Panc1 (cell line): ENCODE measurements at regions not wholly inside any gene's neighbourhood (a gene's known extent, or its start where the extent isn't known, plus 50 kb on each side); places are given as distances from the start of the nearest gene placed in this dataset.

Source experiments
- ATAC-seq: fragments of 200-7000 bp; cut with Tn5 transposase; 2 replicates; pipeline ENCODE4 v1.9.1; 2020; ENCODE audit warnings: mild to moderate bottlenecking, moderate library complexity
- BruUV-seq: library from RNA; stranded (reverse); fragments of 400-500 nt; replicated peaks from 2 replicates; lab custom pipeline; 2021; lab: Mats Ljungman, UMichigan
- CTCF ChIA-PET: fragments of 300-600 bp; sonication (Branson Sonifier 250); formaldehyde crosslinking; loops from one replicate; lab custom pipeline; 2022; ENCODE audit warnings: antibody characterized with exemption; lab: Charles Lee
- POLR2A ChIA-PET: fragments of 300-600 bp; sonication (Branson Sonifier 250); formaldehyde crosslinking; loops from one replicate; lab custom pipeline; 2022; ENCODE audit warnings: antibody characterized with exemption; lab: Charles Lee
- DNase-seq: peaks from one replicate; pipeline ENCODE4 v3.0.0-alpha.2; 2010; ENCODE audit warnings: low read depth, low spot score
- H3K27ac ChIP-seq: 2 replicates; pipeline ENCODE4 v1.5.1; 2011; ENCODE audit warnings: mild to moderate bottlenecking, low read length, inconsistent platforms
- H3K27me3 ChIP-seq: fragments of 200-500 bp; sonication (Bioruptor generic); 2 replicates; pipeline ENCODE4 v1.6.0; 2014; ENCODE audit warnings: low read length, inconsistent platforms; ENCODE audit not compliant: control insufficient read depth, insufficient read depth
- H3K36me3 ChIP-seq: fragments of 200-500 bp; sonication (Bioruptor generic); 2 replicates; pipeline ENCODE4 v1.5.1; 2014; ENCODE audit warnings: inconsistent platforms, mild to moderate bottlenecking, low read length, moderate library complexity; ENCODE audit not compliant: control insufficient read depth, insufficient read depth
- H3K4me1 ChIP-seq: 2 replicates; pipeline ENCODE4 v1.5.1; 2011; ENCODE audit warnings: inconsistent platforms, mild to moderate bottlenecking, low read length, moderate library complexity; ENCODE audit not compliant: control insufficient read depth, insufficient read depth
- H3K4me3 ChIP-seq, 2 experiments: 2 replicates each; pipeline ENCODE4 v1.5.1; 2011 to 2012; ENCODE audit warnings: low read depth in 2 of 2, low read length in 2 of 2, mild to moderate bottlenecking in 2 of 2, inconsistent platforms in 1 of 2, moderate library complexity in 1 of 2
- H3K9me3 ChIP-seq: fragments of 200-500 bp; sonication (Bioruptor generic); 2 replicates; pipeline ENCODE4 v1.5.1; 2014; ENCODE audit warnings: low read depth, mild to moderate bottlenecking, inconsistent platforms, low read length, moderate library complexity; ENCODE audit not compliant: control insufficient read depth, insufficient read depth
- CTCF ChIP-seq: fragments of 450-650 bp; IDR thresholded peaks from 2 replicates; pipeline ENCODE4 v1.5.1; 2017; ENCODE audit warnings: mild to moderate bottlenecking
- POLR2AphosphoS5 ChIP-seq: IDR thresholded peaks from 2 replicates; pipeline ENCODE4 v1.6.1; 2012; ENCODE audit warnings: mild to moderate bottlenecking, low read depth, low read length, moderate library complexity
- REST ChIP-seq, 2 experiments: IDR thresholded peaks; 2 replicates each; pipeline ENCODE4 v1.6.1; 2011 to 2012; ENCODE audit warnings: low read depth in 2 of 2, control low read depth in 1 of 2, low read length in 1 of 2, mild to moderate bottlenecking in 1 of 2, moderate library complexity in 1 of 2; ENCODE audit not compliant: insufficient read depth in 1 of 2
- SIN3A ChIP-seq: IDR thresholded peaks from 2 replicates; pipeline ENCODE4 v1.6.1; 2012; ENCODE audit warnings: low read depth, mild to moderate bottlenecking, low read length, moderate library complexity, borderline replicate concordance; ENCODE audit not compliant: insufficient read depth
- TCF7L2 ChIP-seq: IDR thresholded peaks from 2 replicates; pipeline ENCODE4 v1.6.1; 2011; ENCODE audit warnings: mild to moderate bottlenecking, low read depth, low read length, inconsistent platforms
- in situ Hi-C: cut with HindIII; loops from 2 replicates; pipeline ENCODE4 v1.10.0; 2016; ENCODE audit warnings: low sequenced_read_pairs, low pct_unique_long_range_greater_than_20kb
- intact Hi-C: fragments of 100-400 bp; cut with micrococcal nuclease; formaldehyde crosslinking; loops from one replicate; pipeline ENCODE4 v1.10.0; 2022; ENCODE audit not compliant: unreplicated experiment

DNA sequence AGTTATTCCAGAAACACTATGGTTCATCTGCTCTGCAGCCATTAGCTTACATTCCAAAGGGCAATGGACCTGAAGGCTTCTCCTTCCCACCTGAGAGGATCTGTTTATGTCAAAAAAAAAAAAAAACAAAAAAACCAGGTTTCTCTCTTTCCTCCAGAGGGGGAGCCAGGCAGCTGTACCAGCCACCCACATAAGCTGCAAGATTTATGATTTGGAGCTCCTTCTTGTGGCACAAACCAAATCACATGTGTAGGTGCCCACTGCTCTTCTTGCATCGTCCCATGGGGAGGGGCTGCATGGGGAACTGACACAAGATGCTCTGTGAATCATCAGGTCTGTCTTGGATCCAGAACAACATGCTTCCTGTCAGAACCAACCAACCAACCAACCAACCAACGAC is 231.6 kb upstream of the IGFBP3 start:
- Histone ChIP-seq H3K36me3 (no peaks in the 10 kb centered on the region), H3K4me1 (peaks cover 2% of the 10 kb centered on the region; the same call in 1 of the 2 replicates), H3K27me3 (no peaks in the 10 kb centered on the region), H3K27ac (no peak overlapping the region), H3K4me3 (no peak overlapping the region), H3K9me3 (no peaks in the 10 kb centered on the region)
- ATAC-seq (no peak), DNase-seq (no peak)
- TF ChIP-seq SIN3A = no peak
- no peak for TF ChIP-seq REST (IDR thresholded peaks at IDR 0.05; ENCODE audit: insufficient read depth in 1 of 2, low read depth in 2 of 2, low read length in 1 of 2)
- no peak for TF ChIP-seq TCF7L2
- no peak; the same call in 1 of the 2 replicates for TF ChIP-seq CTCF
- no peak for TF ChIP-seq POLR2AphosphoS5
- no TSS peak for BruUV-seq
- POLR2A ChIA-PET = no interaction called here
- intact Hi-C loops = loop anchor here (10.0 kb wide), 1 partner anchor 58 kb away; no protein-coding TSS in a partner anchor
- CTCF ChIA-PET = interaction anchor here (0.7 kb wide), 1 partner anchor 576 kb away, joined by 4 read pairs; no protein-coding TSS in a partner anchor
- in situ Hi-C loops = no loop called here

- ATAC-seq (no peak), DNase-seq (no peak)
- Histone ChIP-seq H3K27ac (no peak overlapping the region), H3K9me3 (no peaks in the 10 kb centered on the region), H3K4me3 (no peak overlapping the region), H3K27me3 (no peaks in the 10 kb centered on the region), H3K4me1 (peaks cover 2% of the 10 kb centered on the region; the same call in 1 of the 2 replicates), H3K36me3 (no peaks in the 10 kb centered on the region)
- in situ Hi-C loops = no loop called here
- TF ChIP-seq POLR2AphosphoS5 (no peak), CTCF (no peak), REST (IDR thresholded peaks at IDR 0.05; ENCODE audit: insufficient read depth in 1 of 2, low read depth in 2 of 2, low read length in 1 of 2) (no peak), SIN3A (no peak), TCF7L2 (no peak)
- no TSS peak for BruUV-seq
- intact Hi-C loops = loop anchor here (10.0 kb wide), 1 partner anchor 56 kb away; no protein-coding TSS in a partner anchor
- ChIA-PET CTCF (no interaction called here), POLR2A (no interaction called here)
Observed at GRCh38 chr7:46150721-46151120, 229.6 kb upstream of the IGFBP3 start.
